Mammary epithelial cell (primary cell): ENCODE measurements at regions not wholly inside any gene's neighbourhood (a gene's known extent, or its start where the extent isn't known, plus 50 kb on each side); places are given as distances from the start of the nearest gene placed in this dataset.

Source experiments
- CTCF ChIP-seq, 2 donors: IDR thresholded peaks in 1 of 2; conservative IDR thresholded peaks in 1 of 2; 2 replicates each; pipeline ENCODE4 v1.5.1; 2011 to 2012; ENCODE audit warnings: inconsistent platforms in 2 of 2, low read length in 2 of 2, mild to moderate bottlenecking in 2 of 2, control low read depth in 1 of 2, low read depth in 1 of 2; ENCODE audit not compliant: insufficient read depth in 1 of 2; ENCODE audit errors: extremely low read depth in 1 of 2
- EZH2 ChIP-seq: IDR thresholded peaks from 2 replicates; pipeline ENCODE4 v1.6.1; 2012; ENCODE audit warnings: low read length, inconsistent platforms, borderline replicate concordance

- TF ChIP-seq CTCF (conservative IDR thresholded peaks at IDR 0.05 in 1 of 2, IDR thresholded peaks at IDR 0.05 in 1 of 2; ENCODE audit: extremely low read depth in 1 of 2, insufficient read depth in 1 of 2, low read depth in 1 of 2, low read length in 2 of 2) (no peak), EZH2 (no peak)
These were observed 116.5 kb downstream of the MRPL39 start for GRCh38 chr21:25490742-25491141.
